ENCODE measurements at regions not wholly inside any gene's neighbourhood (a gene's known extent, or its start where the extent isn't known, plus 50 kb on each side); places are given as distances from the start of the nearest gene placed in this dataset.

GRCh38 chr10:58016614-58017013, 251.1 kb downstream of the IPMK start:
- H3K9ac ChIP-seq (ENCODE audit: low read depth in 2 of 2, low read length in 2 of 2): no peak overlapping the region
- DNase-seq: no peak
- H3K36me3 ChIP-seq: no peaks in the 10 kb centered on the region
- no peak for TF ChIP-seq CTCF (IDR thresholded peaks at IDR 0.05)
- H3K27ac ChIP-seq: no peak overlapping the region
- H3K4me1 ChIP-seq: no peaks in the 10 kb centered on the region
- H3K27me3 ChIP-seq: no peaks in the 10 kb centered on the region
- intact Hi-C loops (cut with DNase I): no loop called here
- no peaks in the 10 kb centered on the region for H3K9me3 ChIP-seq
- no peak overlapping the region for H3K4me3 ChIP-seq

- no peaks in the 10 kb centered on the region for H3K36me3 ChIP-seq
- no peaks in the 10 kb centered on the region for H3K9me3 ChIP-seq
- DNase-seq: no peak
- TF ChIP-seq CTCF (IDR thresholded peaks at IDR 0.05): no peak
- H3K27me3 ChIP-seq: no peaks in the 10 kb centered on the region
- intact Hi-C loops (cut with DNase I): no loop called here
- no peaks in the 10 kb centered on the region for H3K4me1 ChIP-seq
- H3K4me3 ChIP-seq: no peak overlapping the region
- H3K27ac ChIP-seq: no peak overlapping the region
- H3K9ac ChIP-seq (ENCODE audit: low read depth in 2 of 2, low read length in 2 of 2): no peak overlapping the region
These were observed 253.3 kb downstream of the IPMK start for GRCh38 chr10:58014436-58014835.

GRCh38 chr10:58013406-58013805, 254.3 kb downstream of the IPMK start:
- DNase-seq: no peak
- Histone ChIP-seq H3K9ac (ENCODE audit: low read depth in 2 of 2, low read length in 2 of 2) (no peak overlapping the region), H3K27ac (no peak overlapping the region), H3K36me3 (no peaks in the 10 kb centered on the region), H3K4me3 (no peak overlapping the region), H3K9me3 (no peaks in the 10 kb centered on the region), H3K27me3 (no peaks in the 10 kb centered on the region), H3K4me1 (no peaks in the 10 kb centered on the region)
- no peak for TF ChIP-seq CTCF (IDR thresholded peaks at IDR 0.05)
- intact Hi-C loops (cut with DNase I): no loop called here

- no peaks in the 10 kb centered on the region for H3K36me3 ChIP-seq
- H3K27me3 ChIP-seq: no peaks in the 10 kb centered on the region
- TF ChIP-seq CTCF (IDR thresholded peaks at IDR 0.05): no peak
- H3K4me1 ChIP-seq: no peaks in the 10 kb centered on the region
- DNase-seq: no peak
- no peak overlapping the region for H3K4me3 ChIP-seq
- H3K27ac ChIP-seq: no peak overlapping the region
- no peaks in the 10 kb centered on the region for H3K9me3 ChIP-seq
- no peak overlapping the region for H3K9ac ChIP-seq (ENCODE audit: low read depth in 2 of 2, low read length in 2 of 2)
- intact Hi-C loops (cut with DNase I): no loop called here
These were observed 257.5 kb downstream of the IPMK start for GRCh38 chr10:58010073-58010702.

- H3K9ac ChIP-seq (ENCODE audit: low read depth in 2 of 2, low read length in 2 of 2): no peak overlapping the region
- intact Hi-C loops (cut with DNase I): no loop called here
- H3K27me3 ChIP-seq: no peaks in the 10 kb centered on the region
- H3K27ac ChIP-seq: no peak overlapping the region
- TF ChIP-seq CTCF (IDR thresholded peaks at IDR 0.05): no peak
- no peaks in the 10 kb centered on the region for H3K36me3 ChIP-seq
- no peaks in the 10 kb centered on the region for H3K9me3 ChIP-seq
- no peak for DNase-seq
- H3K4me1 ChIP-seq: no peaks in the 10 kb centered on the region
- H3K4me3 ChIP-seq: no peak overlapping the region
These were observed 263.7 kb downstream of the IPMK start for GRCh38 chr10:58003945-58004344.
